ENCODE measurements at regions not wholly inside any gene's neighbourhood (a gene's known extent, or its start where the extent isn't known, plus 50 kb on each side); places are given as distances from the start of the nearest gene placed in this dataset.

DNA sequence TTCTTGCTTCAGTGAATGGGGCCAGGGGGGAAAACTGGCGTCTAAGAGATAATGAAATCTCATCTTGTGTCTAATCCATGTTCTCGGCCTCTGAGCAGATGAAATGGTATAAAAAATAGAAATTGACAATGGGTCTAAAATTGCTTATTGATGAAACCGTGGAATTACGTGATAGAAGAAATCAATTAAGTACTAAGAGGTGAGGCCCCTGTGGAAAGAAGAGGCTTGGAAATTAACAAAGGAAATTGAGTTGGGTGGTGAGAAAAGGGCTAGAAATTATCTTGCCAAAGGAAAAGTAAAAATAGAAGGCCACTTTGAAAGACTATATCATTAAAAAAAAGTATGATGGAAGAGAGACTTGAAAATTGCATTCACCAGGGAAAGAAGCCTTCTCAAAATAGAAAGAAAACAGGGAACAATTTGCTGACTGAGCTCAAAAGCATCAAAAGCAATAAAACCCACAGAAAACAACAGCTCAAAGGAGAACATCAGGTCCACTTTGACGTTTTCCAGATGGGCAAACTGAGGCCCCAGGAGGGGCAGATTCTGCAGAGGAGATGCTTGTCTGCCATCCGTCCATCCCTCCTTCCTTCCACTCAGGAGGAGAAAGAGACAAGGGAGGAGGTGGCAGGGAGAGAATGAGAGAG is 226.1 kb upstream of the RTL1 start:
- DNase-seq (no peak), ATAC-seq (no peak)
- peaks cover 0 to 7% (median 0%) of the 10 kb centered on the region in 9 donors for H3K9me3 Mint-ChIP-seq
- no peak overlapping the region for H3K4me3 Mint-ChIP-seq
- H3K36me3 Mint-ChIP-seq, result peaks cover 0 to 5% (median 0%) of the 10 kb centered on the region in 3 donors
- peak overlapping the region in 1 of 10 donors; percentile 14 for H3K27ac Mint-ChIP-seq
- H3K27me3 Mint-ChIP-seq, result peaks cover 15 to 42% (median 40%) of the 10 kb centered on the region in 5 donors
- no peaks in the 10 kb centered on the region for H3K4me1 Mint-ChIP-seq
- POLR2A ChIA-PET, result no interaction called here

DNA sequence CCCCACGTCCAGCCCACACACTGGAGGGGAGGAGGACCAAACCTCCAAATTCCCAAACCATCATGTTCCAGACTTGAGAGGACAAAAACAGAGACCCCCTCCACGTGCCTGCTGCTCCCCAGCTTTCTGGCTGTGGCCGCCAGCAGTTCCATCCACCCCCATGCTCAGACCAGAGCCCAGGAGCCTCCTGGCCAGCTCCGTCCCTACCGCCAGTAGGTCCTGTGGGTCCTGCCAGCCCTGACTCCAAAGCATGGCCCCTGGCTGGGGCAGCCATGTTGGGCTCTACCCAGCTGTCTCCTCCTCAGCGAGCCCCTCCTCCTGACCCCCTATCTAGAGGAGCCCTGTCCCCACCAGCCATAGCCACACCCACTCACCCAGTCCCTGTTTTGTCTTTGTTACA is 227.3 kb upstream of the RTL1 start:
- Mint-ChIP-seq H3K27me3 (peaks cover 16 to 48% (median 41%) of the 10 kb centered on the region in 5 donors), H3K4me3 (no peak overlapping the region), H3K27ac (no peak overlapping the region), H3K9me3 (peaks cover 0 to 7% (median 0%) of the 10 kb centered on the region in 9 donors), H3K36me3 (peaks cover 0 to 5% (median 0%) of the 10 kb centered on the region in 3 donors), H3K4me1 (no peaks in the 10 kb centered on the region)
- POLR2A ChIA-PET, result no interaction called here
- no peak for DNase-seq
- ATAC-seq, result no peak

DNA sequence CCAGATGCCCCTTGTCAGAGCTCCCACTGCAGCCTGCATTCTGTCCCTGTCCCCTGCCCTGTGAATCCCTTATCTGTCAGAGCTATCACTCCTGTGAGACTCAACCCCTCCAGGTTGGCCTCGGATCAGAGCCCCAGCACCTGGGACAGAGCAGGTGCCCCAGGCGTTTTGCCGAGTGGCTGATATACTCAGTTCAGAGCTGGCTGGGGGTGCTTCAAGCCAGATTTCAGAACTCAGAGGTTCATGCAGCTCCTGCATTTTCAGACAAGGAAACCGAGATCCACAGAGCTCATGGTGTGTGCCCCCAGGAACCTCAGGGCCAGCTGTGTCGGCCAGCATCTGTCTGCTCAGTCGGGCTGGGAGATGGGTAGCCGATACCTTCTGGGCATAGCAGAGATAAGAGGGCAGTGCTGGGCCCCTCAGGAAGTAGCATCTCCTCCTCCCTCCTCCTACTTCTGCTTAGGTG is 228.0 kb upstream of the RTL1 start:
- H3K36me3 Mint-ChIP-seq, result peaks cover 0 to 5% (median 0%) of the 10 kb centered on the region in 3 donors
- peaks cover 16 to 48% (median 41%) of the 10 kb centered on the region in 5 donors for H3K27me3 Mint-ChIP-seq
- H3K27ac Mint-ChIP-seq, result no peak overlapping the region
- ATAC-seq (no peak), DNase-seq (no peak)
- POLR2A ChIA-PET, result no interaction called here
- peaks cover 0 to 7% (median 0%) of the 10 kb centered on the region in 9 donors for H3K9me3 Mint-ChIP-seq
- no peaks in the 10 kb centered on the region for H3K4me1 Mint-ChIP-seq
- no peak overlapping the region for H3K4me3 Mint-ChIP-seq

DNA sequence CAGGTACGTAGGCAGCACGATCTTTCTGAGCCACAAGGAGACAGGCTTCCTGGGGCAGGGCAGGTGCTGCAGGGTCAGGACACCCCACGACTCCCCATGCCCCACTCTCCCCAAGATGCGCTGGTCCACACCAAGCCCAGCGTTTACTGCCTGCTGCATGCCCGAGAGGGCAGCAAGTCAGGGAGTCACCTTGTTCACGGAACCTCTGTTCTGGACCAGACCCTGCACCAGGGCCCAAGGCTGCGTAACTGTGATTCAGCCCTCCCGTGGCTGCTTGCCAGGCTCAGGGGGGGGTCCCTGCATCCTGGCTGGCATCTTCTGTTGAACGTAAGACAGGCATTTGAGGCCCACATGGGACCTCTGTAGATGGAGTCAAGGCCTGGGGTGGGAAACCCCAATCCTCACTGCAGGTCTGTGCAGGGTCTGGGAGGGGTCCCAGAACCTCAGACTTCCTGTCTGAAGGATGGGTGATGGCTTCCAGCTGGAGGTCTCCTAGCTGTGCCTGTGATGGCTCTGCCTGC is 228.6 kb upstream of the RTL1 start:
- Mint-ChIP-seq H3K27ac (no peak overlapping the region), H3K4me3 (no peak overlapping the region), H3K4me1 (no peaks in the 10 kb centered on the region), H3K27me3 (peaks cover 14 to 48% (median 40%) of the 10 kb centered on the region in 5 donors), H3K9me3 (peaks cover 0 to 7% (median 0%) of the 10 kb centered on the region in 9 donors), H3K36me3 (peaks cover 0 to 5% (median 0%) of the 10 kb centered on the region in 3 donors)
- POLR2A ChIA-PET, result no interaction called here
- no peak for DNase-seq
- ATAC-seq, result no peak

DNA sequence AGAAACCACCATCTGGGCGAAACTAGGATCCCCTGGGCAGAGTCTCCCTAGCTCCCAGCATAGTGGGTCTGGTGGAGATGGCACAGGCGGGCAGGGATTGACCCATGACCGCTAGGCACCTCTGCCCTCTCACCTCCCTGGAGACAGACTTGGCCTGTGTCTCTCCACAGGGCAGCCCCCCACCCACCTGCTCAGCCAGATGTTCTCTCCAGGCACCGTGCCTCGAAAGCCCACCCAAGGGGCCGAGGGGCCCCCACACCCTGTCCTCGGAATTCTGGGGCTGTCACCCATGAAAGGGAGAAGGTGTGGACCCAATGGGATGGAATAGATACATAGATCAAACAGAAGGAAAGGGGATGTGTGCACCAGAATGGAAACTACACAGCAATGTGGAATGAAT is 229.1 kb upstream of the RTL1 start:
- ATAC-seq, result no peak
- peaks cover 14 to 43% (median 38%) of the 10 kb centered on the region in 5 donors for H3K27me3 Mint-ChIP-seq
- peaks cover 0 to 3% (median 0%) of the 10 kb centered on the region in 9 donors for H3K9me3 Mint-ChIP-seq
- peak overlapping the region in 1 of 10 donors; percentile 10 for H3K27ac Mint-ChIP-seq
- no peak for DNase-seq
- POLR2A ChIA-PET, result no interaction called here
- H3K4me3 Mint-ChIP-seq, result no peak overlapping the region
- no peaks in the 10 kb centered on the region for H3K4me1 Mint-ChIP-seq
- peaks cover 0 to 5% (median 0%) of the 10 kb centered on the region in 3 donors for H3K36me3 Mint-ChIP-seq

DNA sequence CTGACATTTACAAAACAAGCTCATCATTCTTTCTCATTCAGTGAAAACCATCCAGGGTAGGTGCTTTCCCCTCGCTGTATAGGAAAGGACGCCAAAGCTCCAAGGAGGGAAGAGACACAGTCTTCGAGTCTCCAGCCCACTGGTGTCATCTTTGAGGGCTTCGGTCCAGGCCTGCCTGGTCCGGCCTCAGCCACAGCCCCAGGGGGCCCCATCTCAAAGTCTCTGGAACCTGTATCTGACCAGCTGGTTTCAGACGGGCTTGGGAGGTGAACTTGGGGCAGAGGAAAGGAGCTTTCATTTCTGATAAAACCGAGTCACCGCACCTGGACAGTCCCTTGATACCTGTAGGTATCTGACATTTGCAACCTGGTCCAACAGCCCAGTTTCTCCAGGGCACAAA is 229.5 kb upstream of the RTL1 start:
- Mint-ChIP-seq H3K9me3 (no peaks in the 10 kb centered on the region), H3K4me3 (no peak overlapping the region), H3K27me3 (peaks cover 12 to 39% (median 33%) of the 10 kb centered on the region in 5 donors), H3K27ac (no peak overlapping the region), H3K36me3 (no peaks in the 10 kb centered on the region), H3K4me1 (peaks cover 0 to 2% (median 0%) of the 10 kb centered on the region in 4 donors)
- ATAC-seq (no peak), DNase-seq (no peak)
- POLR2A ChIA-PET, result no interaction called here

DNA sequence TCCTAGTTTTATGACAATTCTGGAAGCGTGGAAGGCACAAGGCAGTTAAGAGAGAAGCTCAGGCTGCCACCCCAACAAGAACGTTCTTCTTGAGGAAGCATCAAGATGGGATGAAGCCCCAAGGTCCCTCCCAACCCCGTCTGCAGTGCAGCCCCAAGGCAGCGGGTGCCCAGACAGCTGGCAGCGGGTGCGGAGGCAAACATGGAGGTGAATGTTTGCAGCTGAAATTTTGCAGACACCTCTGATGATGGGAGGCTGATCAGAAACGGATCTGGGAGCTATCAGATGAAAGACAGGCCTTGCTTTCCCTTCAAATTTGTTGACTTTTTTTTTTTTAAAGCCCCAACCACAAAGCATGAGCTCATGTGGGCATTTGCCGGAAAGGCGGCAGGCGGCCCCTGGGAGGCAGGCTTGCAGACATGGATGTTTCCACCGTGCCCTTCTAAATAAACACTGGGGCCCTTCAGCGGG is 230.7 kb upstream of the RTL1 start:
- no peaks in the 10 kb centered on the region for H3K36me3 Mint-ChIP-seq
- POLR2A ChIA-PET, result no interaction called here
- peaks cover 0 to 2% (median 0%) of the 10 kb centered on the region in 4 donors for H3K4me1 Mint-ChIP-seq
- no peak for ATAC-seq
- H3K9me3 Mint-ChIP-seq, result no peaks in the 10 kb centered on the region
- H3K27ac Mint-ChIP-seq, result no peak overlapping the region
- DNase-seq, result no peak
- peaks cover 12 to 32% (median 21%) of the 10 kb centered on the region in 5 donors for H3K27me3 Mint-ChIP-seq
- no peak overlapping the region for H3K4me3 Mint-ChIP-seq

DNA sequence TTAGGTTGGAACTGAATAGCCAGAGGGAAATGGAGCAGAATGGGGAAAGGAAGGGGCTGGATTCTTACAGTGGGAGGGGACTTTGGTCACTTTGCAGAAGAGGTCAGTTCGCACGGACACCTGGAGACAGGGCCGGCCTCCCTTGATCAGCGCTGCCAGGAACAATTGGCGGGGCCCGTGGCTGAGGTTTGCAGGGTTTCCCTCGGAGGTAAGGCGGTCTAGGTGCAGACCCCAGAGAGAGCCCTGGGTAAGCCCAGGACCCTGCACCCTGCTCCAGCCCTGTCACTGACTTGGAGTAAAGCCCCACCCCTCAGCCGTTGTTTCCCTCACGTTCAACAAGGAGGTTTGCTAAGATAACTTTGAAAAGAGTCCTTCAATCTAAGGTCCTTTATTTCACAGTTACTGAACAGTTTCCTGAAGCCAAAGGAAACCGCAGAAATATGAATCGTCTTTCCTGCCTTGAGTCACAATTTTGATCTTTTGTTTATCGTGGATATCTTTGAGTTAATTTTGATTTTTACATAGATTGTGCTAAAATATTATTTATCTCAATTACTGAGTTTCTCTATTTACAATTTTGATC is 231.4 kb upstream of the RTL1 start:
- H3K4me1 Mint-ChIP-seq, result peaks cover 0 to 2% (median 0%) of the 10 kb centered on the region in 4 donors
- no peak for ATAC-seq
- peaks cover 0 to 3% (median 0%) of the 10 kb centered on the region in 9 donors for H3K9me3 Mint-ChIP-seq
- POLR2A ChIA-PET, result no interaction called here
- no peaks in the 10 kb centered on the region for H3K36me3 Mint-ChIP-seq
- peaks cover 11 to 26% (median 14%) of the 10 kb centered on the region in 5 donors for H3K27me3 Mint-ChIP-seq
- DNase-seq, result no peak
- no peak overlapping the region for H3K4me3 Mint-ChIP-seq
- H3K27ac Mint-ChIP-seq, result no peak overlapping the region

DNA sequence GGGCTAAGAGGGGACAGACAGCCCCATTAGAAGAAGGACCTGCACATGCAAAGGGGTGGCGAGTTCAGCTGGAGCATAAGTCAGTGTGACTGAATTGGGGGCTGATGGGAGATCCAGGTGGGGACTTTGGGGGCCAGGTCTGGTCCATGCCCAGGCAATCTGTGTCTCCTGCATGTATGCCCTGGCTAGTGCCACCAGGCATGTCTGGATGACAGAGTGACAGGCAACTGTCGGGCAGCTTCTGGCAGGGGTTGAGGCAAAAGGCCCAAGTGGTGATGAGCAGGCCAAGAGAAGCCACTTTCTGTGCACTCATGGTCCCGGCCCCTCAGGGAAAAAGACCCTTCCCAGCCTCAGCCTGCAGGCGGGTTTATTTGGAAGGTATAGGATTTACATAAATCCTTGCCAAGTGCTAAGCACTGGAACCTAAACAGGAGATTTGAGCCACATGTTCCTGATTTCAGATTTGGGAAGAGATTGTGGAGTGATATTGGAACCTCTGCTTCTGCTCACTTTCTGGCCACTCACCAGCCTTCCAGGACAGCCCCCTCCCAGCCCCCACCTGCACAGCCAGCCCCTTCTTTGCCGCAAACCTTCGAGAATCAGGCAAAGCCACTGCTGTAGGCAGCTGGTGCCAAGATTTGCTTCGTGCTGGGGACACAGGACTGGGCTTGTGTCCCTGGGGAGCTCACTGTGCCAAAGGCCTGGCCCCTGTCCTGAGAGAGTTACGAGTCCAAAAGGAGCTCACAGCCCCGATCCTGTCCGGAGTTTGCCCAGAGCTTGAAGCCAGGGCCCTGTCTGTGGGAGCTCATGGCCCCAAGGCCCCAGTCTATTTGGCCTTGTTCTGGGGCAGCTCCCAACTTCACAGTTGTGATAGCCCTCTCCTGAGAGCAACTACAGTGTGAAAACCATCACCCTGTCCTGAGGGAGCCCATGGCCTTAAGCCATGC is 232.5 kb upstream of the RTL1 start:
- POLR2A ChIA-PET, result no interaction called here
- H3K9me3 Mint-ChIP-seq, result peaks cover 5 to 15% (median 9%) of the 10 kb centered on the region in 9 donors
- H3K27ac Mint-ChIP-seq, result no peak overlapping the region
- H3K36me3 Mint-ChIP-seq, result peaks cover 0 to 11% (median 0%) of the 10 kb centered on the region in 3 donors
- no peak for ATAC-seq
- H3K4me1 Mint-ChIP-seq, result peaks cover 0 to 2% (median 0%) of the 10 kb centered on the region in 4 donors
- peak in 1 of 10 donors; percentile 62 for DNase-seq
- H3K27me3 Mint-ChIP-seq, result peaks cover 3 to 19% (median 6%) of the 10 kb centered on the region in 5 donors
- no peak overlapping the region for H3K4me3 Mint-ChIP-seq

DNA sequence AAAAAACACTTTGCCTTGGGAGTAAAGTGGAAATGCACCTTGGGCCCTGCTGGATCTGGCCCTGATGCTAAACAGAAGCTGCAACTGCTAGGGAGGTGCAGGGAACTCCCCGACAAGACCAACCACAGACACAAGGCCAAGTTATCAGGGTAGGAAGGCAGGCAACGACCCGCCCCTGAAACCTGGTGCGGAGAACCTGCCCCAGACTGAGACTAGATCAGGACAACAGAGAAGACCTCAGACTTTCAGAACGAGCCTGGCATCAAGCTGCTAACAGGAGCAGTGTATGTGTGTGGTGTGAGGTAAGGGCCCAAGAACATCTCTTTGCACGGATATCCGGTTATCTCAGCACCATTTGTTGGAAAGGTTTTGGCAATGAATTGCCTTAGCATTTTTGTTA is 233.7 kb upstream of the RTL1 start:
- Mint-ChIP-seq H3K36me3 (peaks cover 0 to 23% (median 6%) of the 10 kb centered on the region in 3 donors), H3K4me3 (no peak overlapping the region), H3K9me3 (peaks cover 12 to 26% (median 20%) of the 10 kb centered on the region in 9 donors), H3K27me3 (peaks cover 0 to 15% (median 6%) of the 10 kb centered on the region in 5 donors), H3K27ac (no peak overlapping the region), H3K4me1 (peaks cover 0 to 2% (median 0%) of the 10 kb centered on the region in 4 donors)
- POLR2A ChIA-PET, result no interaction called here
- DNase-seq (no peak), ATAC-seq (no peak)

DNA sequence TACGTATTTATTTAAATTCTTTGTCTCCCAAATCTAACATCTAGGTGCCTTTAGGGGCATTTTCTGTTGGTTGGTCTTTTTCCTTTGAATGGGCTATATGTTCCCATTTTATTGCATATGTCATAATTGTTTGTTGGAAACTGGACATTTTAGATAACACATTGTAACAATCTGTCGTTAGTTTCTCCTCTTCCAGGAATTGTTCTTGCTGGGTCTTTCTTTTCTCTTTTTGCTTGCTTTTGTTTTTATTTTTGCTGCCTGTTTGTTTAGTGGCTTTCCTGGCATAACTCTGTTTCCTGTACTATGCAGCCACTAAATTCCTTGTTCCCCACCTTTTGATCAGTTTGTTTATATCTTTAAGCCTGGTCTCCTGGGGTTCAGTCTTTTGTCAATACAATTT is 244.3 kb upstream of the RTL1 start:
- no peak for ATAC-seq
- no peak overlapping the region for H3K4me3 Mint-ChIP-seq
- peaks cover 7 to 53% (median 27%) of the 10 kb centered on the region in 9 donors for H3K9me3 Mint-ChIP-seq

DNA sequence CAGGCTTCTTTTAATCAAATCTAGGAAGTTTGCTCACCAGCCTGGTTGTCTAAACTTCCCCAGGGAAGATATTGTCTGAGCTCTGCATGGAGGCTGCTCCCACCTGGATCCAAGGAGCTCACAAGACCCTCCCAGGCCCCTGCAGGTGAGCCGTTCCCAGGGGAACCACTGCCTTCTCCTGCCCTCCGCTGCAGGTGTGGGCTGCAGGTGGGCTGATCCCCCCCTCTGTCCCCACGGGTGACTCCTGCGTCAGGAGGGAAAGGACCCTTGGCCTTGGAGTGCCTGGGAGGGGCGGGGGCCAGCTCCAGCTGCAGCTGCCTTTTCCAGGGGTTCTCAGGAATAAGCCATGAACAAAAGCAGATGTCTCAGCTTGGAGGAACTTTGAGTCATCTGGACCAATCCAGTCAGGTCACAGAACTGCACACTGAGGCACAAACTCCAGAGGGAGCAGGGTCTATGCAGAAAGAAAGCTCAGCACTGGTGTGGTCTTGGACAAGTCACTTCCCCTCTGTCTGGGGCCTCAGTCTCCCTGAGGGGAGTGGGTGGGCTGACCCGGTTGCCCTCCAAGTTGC is 246.6 kb upstream of the RTL1 start:
- POLR2A ChIA-PET, result no interaction called here

More for the DNA sequence above, 244.3 kb upstream of the RTL1 start:
- H3K4me1 Mint-ChIP-seq, result peaks cover 0 to 1% (median 0%) of the 10 kb centered on the region in 4 donors
- POLR2A ChIA-PET, result no interaction called here
- peaks cover 9 to 19% (median 11%) of the 10 kb centered on the region in 5 donors for H3K27me3 Mint-ChIP-seq
- H3K36me3 Mint-ChIP-seq, result peaks cover 2 to 27% (median 10%) of the 10 kb centered on the region in 3 donors
- no peak for DNase-seq
- no peak overlapping the region for H3K27ac Mint-ChIP-seq

More for the DNA sequence above, 246.6 kb upstream of the RTL1 start:
- Mint-ChIP-seq H3K27ac (no peak overlapping the region), H3K9me3 (peaks cover 7 to 32% (median 25%) of the 10 kb centered on the region in 9 donors), H3K4me3 (no peak overlapping the region), H3K36me3 (peaks cover 2 to 33% (median 6%) of the 10 kb centered on the region in 3 donors), H3K4me1 (peaks cover 0 to 1% (median 0%) of the 10 kb centered on the region in 4 donors), H3K27me3 (peaks cover 5 to 33% (median 12%) of the 10 kb centered on the region in 5 donors)
- no peak for ATAC-seq
- no peak for DNase-seq

Measured in naive thymus-derived CD8-positive, alpha-beta T cell (primary cell).